Parathyroid adenoma (tissue), 2 donors: ENCODE measurements at regions not wholly inside any gene's neighbourhood (a gene's known extent, or its start where the extent isn't known, plus 50 kb on each side); places are given as distances from the start of the nearest gene placed in this dataset.

Source experiments
- H2AFZ ChIP-seq: fragments of 300-600 bp; sonication (generic); one replicate; pipeline ENCODE4 v1.7.0; 2017; ENCODE audit warnings: antibody characterized with exemption, mild to moderate bottlenecking
- H3K27ac ChIP-seq: fragments of 300-600 bp; sonication (generic); one replicate; pipeline ENCODE4 v1.7.0; 2017
- H3K27me3 ChIP-seq: fragments of 300-600 bp; sonication (generic); one replicate; pipeline ENCODE4 v1.7.0; 2017; ENCODE audit warnings: low read length; ENCODE audit not compliant: control insufficient read depth, insufficient read depth
- H3K36me3 ChIP-seq: fragments of 300-600 bp; sonication (generic); one replicate; pipeline ENCODE4 v1.7.0; 2017; ENCODE audit warnings: low read length; ENCODE audit not compliant: control insufficient read depth, insufficient read depth
- H3K4me1 ChIP-seq: fragments of 300-600 bp; sonication (generic); one replicate; pipeline ENCODE4 v1.7.0; 2017; ENCODE audit warnings: control low read depth
- H3K4me2 ChIP-seq: fragments of 300-600 bp; sonication (generic); one replicate; pipeline ENCODE4 v1.7.0; 2017; ENCODE audit warnings: low read length
- H3K4me3 ChIP-seq: fragments of 300-600 bp; sonication (generic); one replicate; pipeline ENCODE4 v1.7.0; 2017; ENCODE audit warnings: low read depth, low read length
- H3K79me2 ChIP-seq: fragments of 300-600 bp; sonication (generic); one replicate; pipeline ENCODE4 v1.7.0; 2017; ENCODE audit warnings: control low read depth
- H3K9ac ChIP-seq: fragments of 300-600 bp; sonication (generic); one replicate; pipeline ENCODE4 v1.7.0; 2017; ENCODE audit warnings: mild to moderate bottlenecking
- H3K9me3 ChIP-seq: fragments of 300-600 bp; sonication (generic); one replicate; pipeline ENCODE4 v1.7.0; 2017; ENCODE audit warnings: low read length; ENCODE audit not compliant: control insufficient read depth
- CTCF ChIP-seq: fragments of 300-600 bp; sonication (generic); IDR thresholded peaks from one replicate; pipeline ENCODE4 v1.7.0; 2017; ENCODE audit warnings: antibody characterized with exemption, mild to moderate bottlenecking
- donor health status: primary hyperparathyroidism.

- Histone ChIP-seq H3K9ac (no peak overlapping the region), H3K4me1 (no peaks in the 10 kb centered on the region), H3K4me2 (no peak overlapping the region), H3K27me3 (no peaks in the 10 kb centered on the region), H3K79me2 (no peaks in the 10 kb centered on the region), H3K36me3 (no peaks in the 10 kb centered on the region), H2AFZ (no peak overlapping the region), H3K27ac (no peak overlapping the region), H3K9me3 (no peaks in the 10 kb centered on the region), H3K4me3 (no peak overlapping the region)
- no peak for TF ChIP-seq CTCF
These were observed 155.0 kb downstream of the TRAM1L1 start for GRCh38 chr4:116930329-116930728.

DNA sequence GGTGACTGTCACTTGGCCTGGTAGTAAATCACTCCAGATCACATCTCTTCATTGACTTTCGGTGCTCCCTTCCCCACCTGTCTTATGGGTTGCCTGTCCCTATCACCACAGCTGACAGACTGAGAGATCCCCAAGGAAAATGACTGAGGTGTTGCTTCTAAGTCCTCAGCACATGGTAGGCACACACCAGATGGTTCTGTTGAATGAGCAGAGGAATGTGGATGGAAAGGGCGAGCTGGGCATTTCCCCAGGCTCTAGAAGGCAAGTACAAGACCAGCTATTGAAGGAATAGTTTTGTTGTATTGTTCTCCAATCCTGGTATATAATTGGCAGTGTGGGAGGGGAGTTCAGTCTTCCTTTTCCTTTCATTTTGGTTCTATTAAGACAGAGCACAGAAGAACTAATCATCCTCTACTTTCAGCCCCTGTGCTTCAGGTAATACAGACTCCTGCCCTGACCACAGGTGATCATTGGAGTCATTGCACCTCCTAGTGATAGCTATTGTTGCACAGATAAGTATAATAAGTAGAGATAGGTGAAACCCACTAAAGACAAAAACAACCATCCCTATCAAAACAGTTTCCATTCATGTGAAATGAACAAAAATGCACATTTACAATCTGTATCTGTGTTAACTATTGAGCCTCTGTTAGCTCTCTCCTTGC is 158.6 kb downstream of the TRAM1L1 start:
- TF ChIP-seq CTCF = no peak
- no peak overlapping the region for H3K4me2 ChIP-seq
- no peak overlapping the region for H2AFZ ChIP-seq
- no peaks in the 10 kb centered on the region for H3K27me3 ChIP-seq
- H3K4me3 ChIP-seq = no peak overlapping the region
- H3K9ac ChIP-seq = no peak overlapping the region
- no peaks in the 10 kb centered on the region for H3K79me2 ChIP-seq
- no peaks in the 10 kb centered on the region for H3K9me3 ChIP-seq
- H3K27ac ChIP-seq = no peak overlapping the region
- no peaks in the 10 kb centered on the region for H3K4me1 ChIP-seq
- H3K36me3 ChIP-seq = no peaks in the 10 kb centered on the region

DNA sequence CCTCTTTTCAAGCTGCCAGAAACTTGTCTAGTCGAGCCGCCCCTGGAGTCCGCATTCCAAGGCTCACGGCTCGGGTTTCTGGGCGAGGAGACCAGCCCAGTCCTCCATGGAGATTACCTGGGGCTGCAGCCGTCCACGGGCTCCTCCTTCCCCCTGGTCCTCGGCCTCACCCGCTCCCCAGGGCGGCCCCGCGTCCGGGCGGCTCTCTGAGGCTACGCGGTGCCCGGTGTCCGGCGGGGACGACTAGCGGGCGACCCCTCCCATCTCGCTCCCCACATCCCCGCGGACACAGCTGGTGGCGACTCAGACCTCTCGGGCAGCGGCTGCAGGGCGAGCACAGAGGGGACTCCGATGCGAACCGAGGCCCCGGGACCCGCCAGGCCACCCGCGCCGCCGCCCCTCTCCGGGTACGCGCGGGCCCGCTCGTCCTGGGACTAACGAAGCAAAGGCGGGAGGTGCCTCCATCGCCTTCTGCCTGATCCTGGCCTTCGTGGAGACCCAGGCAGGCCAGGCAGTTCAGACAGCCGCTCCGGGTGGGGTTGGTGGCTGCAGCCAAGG is 159.4 kb downstream of the TRAM1L1 start:
- no peaks in the 10 kb centered on the region for H3K4me1 ChIP-seq
- no peaks in the 10 kb centered on the region for H3K36me3 ChIP-seq
- TF ChIP-seq CTCF = no peak
- H3K79me2 ChIP-seq = no peaks in the 10 kb centered on the region
- H2AFZ ChIP-seq = no peak overlapping the region
- H3K9me3 ChIP-seq = no peaks in the 10 kb centered on the region
- peak overlapping the region; percentile 27 for H3K4me3 ChIP-seq
- peak overlapping the region; percentile 74 for H3K4me2 ChIP-seq
- no peak overlapping the region for H3K27ac ChIP-seq
- no peaks in the 10 kb centered on the region for H3K27me3 ChIP-seq
- H3K9ac ChIP-seq = no peak overlapping the region

GRCh38 chr4:116923389-116923788 is 162.0 kb downstream of the TRAM1L1 start:
- no peaks in the 10 kb centered on the region for H3K9me3 ChIP-seq

More at GRCh38 chr4:116923389-116923788, 162.0 kb downstream of the TRAM1L1 start:
- TF ChIP-seq CTCF = no peak
- Histone ChIP-seq H3K27me3 (no peaks in the 10 kb centered on the region), H3K4me3 (no peak overlapping the region), H3K79me2 (no peaks in the 10 kb centered on the region), H3K4me2 (no peak overlapping the region), H3K4me1 (no peaks in the 10 kb centered on the region), H3K27ac (no peak overlapping the region), H3K36me3 (no peaks in the 10 kb centered on the region), H2AFZ (no peak overlapping the region), H3K9ac (no peak overlapping the region)
